PC-9 (cell line): ENCODE measurements at regions not wholly inside any gene's neighbourhood (a gene's known extent, or its start where the extent isn't known, plus 50 kb on each side); places are given as distances from the start of the nearest gene placed in this dataset.

Experiments used
- CTCF ChIP-seq: fragments of 200-600 bp; sonication (generic); conservative IDR thresholded peaks from 2 replicates; pipeline ENCODE4 v1.6.1; 2017; ENCODE audit warnings: mixed run types, antibody characterized with exemption, mild to moderate bottlenecking, moderate library complexity
- EZH2 ChIP-seq: fragments of 200-600 bp; sonication (generic); IDR thresholded peaks from 2 replicates; pipeline ENCODE4 v1.8.0; 2017; ENCODE audit warnings: antibody characterized with exemption, low read depth

DNA sequence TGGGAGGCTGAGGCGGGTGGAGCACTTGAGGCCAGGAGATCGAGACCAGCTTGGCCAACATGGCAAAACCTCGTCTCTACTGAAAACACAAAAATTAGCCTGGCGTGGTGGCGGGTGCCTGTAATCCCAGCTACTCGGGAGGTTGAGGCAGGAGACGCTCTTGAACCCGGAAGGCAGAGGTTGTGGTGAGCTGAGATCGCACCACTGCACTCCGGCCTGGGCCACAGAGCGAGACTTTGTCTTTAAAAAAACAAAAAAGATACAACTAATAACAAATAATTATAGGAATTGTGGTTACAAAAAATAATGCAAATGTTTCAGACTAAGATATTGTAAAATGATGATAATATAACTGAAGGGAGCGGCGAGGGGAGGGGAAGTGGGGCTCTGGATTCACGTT lies 90.3 kb upstream of the RTL6 start:
- TF ChIP-seq CTCF (no peak), EZH2 (no peak)
